ENCODE measurements at regions not wholly inside any gene's neighbourhood (a gene's known extent, or its start where the extent isn't known, plus 50 kb on each side); places are given as distances from the start of the nearest gene placed in this dataset.

DNA sequence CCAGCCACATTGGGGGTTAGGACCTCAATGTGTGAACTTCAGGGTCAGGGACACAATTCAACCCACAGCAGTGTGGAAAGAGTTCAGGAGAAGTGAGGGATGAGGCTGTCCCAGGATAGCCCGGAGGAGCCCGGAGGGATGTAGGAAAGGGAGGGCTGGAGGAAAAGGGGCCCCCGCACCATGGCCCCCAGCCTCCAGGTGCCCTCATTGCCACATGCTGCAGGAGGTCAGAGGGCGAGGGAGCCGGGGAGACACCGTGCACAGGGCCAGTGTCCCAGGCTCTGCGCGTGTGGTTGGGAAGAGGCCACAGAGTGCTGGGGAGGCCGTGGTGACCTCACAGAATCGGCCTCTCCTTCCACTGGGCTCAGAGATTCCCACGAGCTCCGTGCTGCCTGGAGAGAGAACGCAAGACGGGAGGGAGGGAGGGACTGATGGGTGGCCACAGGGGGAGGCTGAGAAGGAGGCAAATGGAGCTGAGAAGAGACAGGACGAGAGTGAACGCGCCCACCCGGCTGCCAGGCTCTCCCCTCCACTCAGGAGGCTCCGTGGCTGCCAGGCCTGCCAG lies 215.1 kb downstream of the DLL1 start:
- DNase-seq (ENCODE audit: extremely low spot score) = no peak
- H3K27ac ChIP-seq (replicated peaks in 1 of 4) = no peak overlapping the region
- H3K36me3 ChIP-seq = no peaks in the 10 kb centered on the region
- WGBS = 78% methylated on average over 19 of the region's 19 CpGs
- peaks cover 0 to 3% (median 0%) of the 10 kb centered on the region in 4 donors for H3K27me3 ChIP-seq
- no peak overlapping the region for H3K4me3 ChIP-seq
- H3K4me1 ChIP-seq = peaks cover 0 to under 1% (median 0%) of the 10 kb centered on the region in 4 donors
- TF ChIP-seq POLR2A (IDR thresholded peaks at IDR 0.05; ENCODE audit: low read depth) (no peak), EP300 (IDR thresholded peaks at IDR 0.05) (no peak), POLR2AphosphoS5 (IDR thresholded peaks at IDR 0.05) (no peak)
- TF ChIP-seq, protein P1, sequence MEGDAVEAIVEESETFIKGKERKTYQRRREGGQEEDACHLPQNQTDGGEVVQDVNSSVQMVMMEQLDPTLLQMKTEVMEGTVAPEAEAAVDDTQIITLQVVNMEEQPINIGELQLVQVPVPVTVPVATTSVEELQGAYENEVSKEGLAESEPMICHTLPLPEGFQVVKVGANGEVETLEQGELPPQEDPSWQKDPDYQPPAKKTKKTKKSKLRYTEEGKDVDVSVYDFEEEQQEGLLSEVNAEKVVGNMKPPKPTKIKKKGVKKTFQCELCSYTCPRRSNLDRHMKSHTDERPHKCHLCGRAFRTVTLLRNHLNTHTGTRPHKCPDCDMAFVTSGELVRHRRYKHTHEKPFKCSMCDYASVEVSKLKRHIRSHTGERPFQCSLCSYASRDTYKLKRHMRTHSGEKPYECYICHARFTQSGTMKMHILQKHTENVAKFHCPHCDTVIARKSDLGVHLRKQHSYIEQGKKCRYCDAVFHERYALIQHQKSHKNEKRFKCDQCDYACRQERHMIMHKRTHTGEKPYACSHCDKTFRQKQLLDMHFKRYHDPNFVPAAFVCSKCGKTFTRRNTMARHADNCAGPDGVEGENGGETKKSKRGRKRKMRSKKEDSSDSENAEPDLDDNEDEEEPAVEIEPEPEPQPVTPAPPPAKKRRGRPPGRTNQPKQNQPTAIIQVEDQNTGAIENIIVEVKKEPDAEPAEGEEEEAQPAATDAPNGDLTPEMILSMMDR (IDR thresholded peaks at IDR 0.05) = no peak
- intact Hi-C loops (cut with DNase I) = no loop called here
- H3K9me3 ChIP-seq = no peaks in the 10 kb centered on the region

GRCh38 chr6:170074907-170075306 lies 216.0 kb downstream of the DLL1 start:
- H3K36me3 ChIP-seq = no peaks in the 10 kb centered on the region
- 93% methylated on average over 17 of the region's 17 CpGs for WGBS
- intact Hi-C loops (cut with DNase I) = no loop called here
- DNase-seq (ENCODE audit: extremely low spot score) = no peak
- no peaks in the 10 kb centered on the region for H3K27me3 ChIP-seq
- H3K9me3 ChIP-seq = no peaks in the 10 kb centered on the region
- TF ChIP-seq POLR2AphosphoS5 (IDR thresholded peaks at IDR 0.05) (no peak), POLR2A (IDR thresholded peaks at IDR 0.05; ENCODE audit: low read depth) (no peak), EP300 (IDR thresholded peaks at IDR 0.05) (no peak)
- TF ChIP-seq, protein P1 (IDR thresholded peaks at IDR 0.05) = no peak
- H3K4me3 ChIP-seq = no peak overlapping the region
- H3K4me1 ChIP-seq = no peaks in the 10 kb centered on the region
- H3K27ac ChIP-seq (replicated peaks in 1 of 4) = no peak overlapping the region

DNA sequence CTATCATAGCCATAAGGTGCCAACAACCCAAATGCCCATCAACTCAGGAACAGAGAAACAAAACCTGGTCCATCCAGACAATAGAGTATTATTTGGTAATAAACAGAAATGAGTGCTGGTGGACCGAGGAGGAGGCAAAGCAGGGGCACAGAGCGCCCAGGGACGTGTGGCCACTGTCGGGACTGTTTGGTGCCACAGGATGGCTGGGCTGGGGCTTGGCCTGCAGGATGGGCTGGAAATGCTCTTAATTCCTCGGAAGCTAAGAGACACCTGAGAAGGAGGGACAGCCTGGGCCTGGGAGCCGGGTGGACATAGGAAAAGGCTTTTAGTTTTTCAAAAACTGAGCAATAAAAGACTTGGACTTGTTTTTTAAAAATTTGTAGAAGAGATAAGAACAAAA lies 216.4 kb downstream of the DLL1 start:
- no peaks in the 10 kb centered on the region for H3K27me3 ChIP-seq
- intact Hi-C loops (cut with DNase I) = no loop called here
- no peak overlapping the region for H3K4me3 ChIP-seq
- 92% methylated on average over 6 of the region's 6 CpGs for WGBS
- no peaks in the 10 kb centered on the region for H3K9me3 ChIP-seq
- H3K36me3 ChIP-seq = no peaks in the 10 kb centered on the region
- H3K4me1 ChIP-seq = no peaks in the 10 kb centered on the region
- H3K27ac ChIP-seq (replicated peaks in 1 of 4) = no peak overlapping the region
- no peak for DNase-seq (ENCODE audit: extremely low spot score)
- TF ChIP-seq POLR2A (IDR thresholded peaks at IDR 0.05; ENCODE audit: low read depth) (no peak), POLR2AphosphoS5 (IDR thresholded peaks at IDR 0.05) (no peak), EP300 (IDR thresholded peaks at IDR 0.05) (no peak)

DNA sequence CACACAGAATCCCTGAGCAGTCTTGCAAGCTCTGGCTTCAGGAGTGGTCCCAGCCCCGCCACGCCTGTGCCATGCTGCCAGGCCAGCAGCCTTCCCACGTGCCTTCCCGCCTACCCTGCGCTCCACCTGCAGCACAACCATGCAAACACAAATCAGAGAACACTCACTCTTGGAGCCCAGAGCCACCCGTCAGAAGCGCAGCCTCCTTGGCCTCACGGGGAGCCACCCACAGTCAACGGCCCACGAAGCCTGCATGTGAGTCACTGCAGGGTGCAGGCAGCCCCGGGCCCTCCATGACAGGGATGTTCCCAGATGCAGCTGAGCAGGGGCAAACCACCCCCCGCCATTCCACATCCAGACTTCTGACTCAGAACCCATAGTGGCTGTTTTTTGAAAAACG lies 217.0 kb downstream of the DLL1 start:
- Histone ChIP-seq H3K4me3 (no peak overlapping the region), H3K4me1 (no peaks in the 10 kb centered on the region), H3K9me3 (no peaks in the 10 kb centered on the region), H3K36me3 (no peaks in the 10 kb centered on the region), H3K27ac (replicated peaks in 1 of 4) (no peak overlapping the region), H3K27me3 (no peaks in the 10 kb centered on the region)
- DNase-seq (ENCODE audit: extremely low spot score) = no peak
- WGBS = 91% methylated on average over 10 of the region's 13 CpGs
- intact Hi-C loops (cut with DNase I) = no loop called here
- TF ChIP-seq POLR2A (IDR thresholded peaks at IDR 0.05; ENCODE audit: low read depth) (no peak), POLR2AphosphoS5 (IDR thresholded peaks at IDR 0.05) (no peak), EP300 (IDR thresholded peaks at IDR 0.05) (no peak)
- TF ChIP-seq, protein P1 (IDR thresholded peaks at IDR 0.05) = no peak

- Histone ChIP-seq H3K4me3 (no peak overlapping the region), H3K27ac (replicated peaks in 1 of 4) (no peak overlapping the region), H3K9me3 (no peaks in the 10 kb centered on the region), H3K27me3 (peaks cover 0 to under 1% (median 0%) of the 10 kb centered on the region in 4 donors), H3K4me1 (no peaks in the 10 kb centered on the region), H3K36me3 (no peaks in the 10 kb centered on the region)
- no peak for DNase-seq (ENCODE audit: extremely low spot score)
- intact Hi-C loops (cut with DNase I) = no loop called here
- TF ChIP-seq EP300 (IDR thresholded peaks at IDR 0.05) (no peak), POLR2A (IDR thresholded peaks at IDR 0.05; ENCODE audit: low read depth) (no peak), POLR2AphosphoS5 (IDR thresholded peaks at IDR 0.05) (no peak)
- TF ChIP-seq, protein P1 (IDR thresholded peaks at IDR 0.05) = no peak
- 87% methylated on average over 11 of the region's 11 CpGs for WGBS
These were observed 218.6 kb downstream of the DLL1 start for GRCh38 chr6:170072246-170072645.

Measured in esophagus muscularis mucosa (tissue), 4 donors.